ENCODE measurements at regions not wholly inside any gene's neighbourhood (a gene's known extent, or its start where the extent isn't known, plus 50 kb on each side); places are given as distances from the start of the nearest gene placed in this dataset.

GRCh38 chr4:38298868-38299713 is 338.9 kb downstream of the PTTG2 start:
- TF ChIP-seq EZH2 (IDR thresholded peaks at IDR 0.05; ENCODE audit: borderline replicate concordance, insufficient read depth, low read depth, low read length, poor library complexity, severe bottlenecking) (no peak), CTCF (IDR thresholded peaks at IDR 0.05) (no peak)

All from B cell (primary cell).